ENCODE measurements at regions not wholly inside any gene's neighbourhood (a gene's known extent, or its start where the extent isn't known, plus 50 kb on each side); places are given as distances from the start of the nearest gene placed in this dataset.

DNA sequence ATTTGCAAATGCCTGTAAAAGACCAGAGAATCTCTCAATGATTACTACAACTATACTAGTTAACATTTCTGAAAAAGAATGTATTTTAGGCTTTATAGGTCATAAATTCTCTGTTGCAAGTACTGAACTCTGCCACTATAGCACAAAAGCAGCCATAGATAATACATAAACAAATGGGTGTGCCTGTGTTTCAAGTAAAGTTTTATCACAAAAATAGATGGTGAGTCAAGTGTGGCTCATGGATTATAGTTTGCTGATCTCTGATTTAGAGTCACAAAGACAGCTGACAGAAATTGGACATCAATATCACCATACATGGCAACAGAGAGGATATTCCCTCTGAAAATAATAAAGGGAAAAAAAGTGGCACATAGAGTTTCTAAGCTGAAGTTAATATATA, 68.1 kb downstream of the FSCB start:
- TF ChIP-seq, protein P1, sequence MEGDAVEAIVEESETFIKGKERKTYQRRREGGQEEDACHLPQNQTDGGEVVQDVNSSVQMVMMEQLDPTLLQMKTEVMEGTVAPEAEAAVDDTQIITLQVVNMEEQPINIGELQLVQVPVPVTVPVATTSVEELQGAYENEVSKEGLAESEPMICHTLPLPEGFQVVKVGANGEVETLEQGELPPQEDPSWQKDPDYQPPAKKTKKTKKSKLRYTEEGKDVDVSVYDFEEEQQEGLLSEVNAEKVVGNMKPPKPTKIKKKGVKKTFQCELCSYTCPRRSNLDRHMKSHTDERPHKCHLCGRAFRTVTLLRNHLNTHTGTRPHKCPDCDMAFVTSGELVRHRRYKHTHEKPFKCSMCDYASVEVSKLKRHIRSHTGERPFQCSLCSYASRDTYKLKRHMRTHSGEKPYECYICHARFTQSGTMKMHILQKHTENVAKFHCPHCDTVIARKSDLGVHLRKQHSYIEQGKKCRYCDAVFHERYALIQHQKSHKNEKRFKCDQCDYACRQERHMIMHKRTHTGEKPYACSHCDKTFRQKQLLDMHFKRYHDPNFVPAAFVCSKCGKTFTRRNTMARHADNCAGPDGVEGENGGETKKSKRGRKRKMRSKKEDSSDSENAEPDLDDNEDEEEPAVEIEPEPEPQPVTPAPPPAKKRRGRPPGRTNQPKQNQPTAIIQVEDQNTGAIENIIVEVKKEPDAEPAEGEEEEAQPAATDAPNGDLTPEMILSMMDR (IDR thresholded peaks at IDR 0.05): no peak
- no peak overlapping the region for H3K27ac ChIP-seq
- DNase-seq (ENCODE audit: low spot score) (no peak), ATAC-seq (ENCODE audit: insufficient number of reproducible peaks, low FRiP score, low read depth) (no peak)
- no peaks in the 10 kb centered on the region for H3K36me3 ChIP-seq
- no peaks in the 10 kb centered on the region for H3K9me3 ChIP-seq
- no peak overlapping the region for H3K4me3 ChIP-seq
- no peaks in the 10 kb centered on the region for H3K4me1 ChIP-seq (ENCODE audit: control insufficient read depth in 1 of 2, low read depth in 2 of 2)
- H3K27me3 ChIP-seq (replicated peaks; ENCODE audit: insufficient read depth): no peaks in the 10 kb centered on the region

DNA sequence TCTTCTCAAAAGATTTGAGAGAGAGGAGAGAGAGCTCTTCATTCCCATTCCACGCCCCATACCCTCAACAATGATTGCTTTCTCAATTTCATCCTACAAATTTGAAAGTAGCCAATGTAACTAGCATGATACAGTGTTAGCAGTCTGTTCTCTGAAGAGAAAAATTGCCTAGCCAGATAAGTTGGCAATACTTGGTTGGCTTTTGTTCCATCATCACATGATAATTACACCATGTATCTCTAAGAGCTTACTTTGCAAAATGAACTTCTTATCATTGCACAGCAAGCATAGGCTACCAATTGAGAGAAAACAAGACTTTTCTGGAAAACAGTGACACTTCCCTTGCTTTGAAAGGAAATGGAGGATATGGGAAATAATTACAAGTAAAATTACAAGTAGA, 68.9 kb downstream of the FSCB start:
- Histone ChIP-seq H3K27ac (no peak overlapping the region), H3K27me3 (replicated peaks; ENCODE audit: insufficient read depth) (no peaks in the 10 kb centered on the region), H3K4me1 (ENCODE audit: control insufficient read depth in 1 of 2, low read depth in 2 of 2) (no peaks in the 10 kb centered on the region), H3K4me3 (no peak overlapping the region), H3K9me3 (no peaks in the 10 kb centered on the region), H3K36me3 (no peaks in the 10 kb centered on the region)
- DNase-seq (ENCODE audit: low spot score) (no peak), ATAC-seq (ENCODE audit: insufficient number of reproducible peaks, low FRiP score, low read depth) (no peak)
- TF ChIP-seq, protein P1 (IDR thresholded peaks at IDR 0.05): no peak

DNA sequence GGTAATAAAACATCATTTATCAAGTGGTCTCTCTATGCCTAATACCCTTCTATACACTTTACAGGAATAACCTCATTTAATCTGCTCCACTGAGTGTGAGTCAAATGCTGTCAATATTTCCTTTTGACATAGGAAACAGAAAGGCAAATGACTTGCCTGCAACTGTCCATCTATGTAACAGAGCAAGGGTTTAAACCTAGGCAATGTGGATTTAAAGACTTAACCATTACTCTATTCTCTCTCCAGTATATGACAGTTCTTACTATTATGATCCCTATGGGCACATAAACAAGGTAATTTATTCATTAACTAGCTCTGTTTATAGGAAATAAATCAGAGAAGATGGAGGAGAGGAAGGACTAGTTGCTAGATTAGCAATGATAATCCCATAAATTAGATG, 70.6 kb downstream of the FSCB start:
- Histone ChIP-seq H3K9me3 (no peaks in the 10 kb centered on the region), H3K27me3 (replicated peaks; ENCODE audit: insufficient read depth) (no peaks in the 10 kb centered on the region), H3K36me3 (no peaks in the 10 kb centered on the region), H3K27ac (no peak overlapping the region), H3K4me1 (ENCODE audit: control insufficient read depth in 1 of 2, low read depth in 2 of 2) (no peaks in the 10 kb centered on the region), H3K4me3 (no peak overlapping the region)
- TF ChIP-seq, protein P1 (IDR thresholded peaks at IDR 0.05): no peak
- ATAC-seq (ENCODE audit: insufficient number of reproducible peaks, low FRiP score, low read depth) (no peak), DNase-seq (ENCODE audit: low spot score) (no peak)

DNA sequence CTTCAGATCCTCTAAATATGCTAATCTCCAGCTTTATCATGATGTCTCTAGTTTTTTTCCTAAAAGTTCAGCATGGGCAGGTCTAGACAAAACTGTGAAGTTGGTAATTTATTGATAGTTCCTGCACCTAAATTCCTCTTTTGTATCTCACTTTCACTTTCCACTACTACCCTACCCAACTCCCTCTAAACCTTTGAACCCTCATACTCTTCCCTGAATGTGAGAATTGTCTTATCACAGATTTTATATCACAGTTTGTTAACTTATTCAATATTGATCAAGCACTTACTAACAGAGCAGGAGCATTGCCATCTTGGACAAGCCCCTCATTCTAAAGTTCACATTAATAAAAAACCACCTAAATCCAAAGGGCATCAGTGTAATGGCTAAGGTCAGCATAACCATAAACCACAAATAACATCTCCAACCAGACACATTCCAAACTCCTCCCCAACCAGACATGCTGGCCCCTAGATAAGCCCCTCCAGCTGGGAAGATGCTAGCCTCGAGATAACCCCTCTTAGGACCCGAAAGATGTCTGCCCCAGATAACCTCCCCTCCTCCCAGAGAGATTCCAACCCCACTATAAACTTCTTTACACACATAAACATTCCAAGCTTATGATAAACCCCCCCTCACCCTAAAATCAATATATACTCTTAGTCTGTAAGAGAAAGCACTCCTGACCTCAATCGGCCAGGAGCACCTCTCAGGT, 78.7 kb downstream of the FSCB start:
- no peaks in the 10 kb centered on the region for H3K27me3 ChIP-seq (replicated peaks; ENCODE audit: insufficient read depth)
- H3K4me1 ChIP-seq (ENCODE audit: control insufficient read depth in 1 of 2, low read depth in 2 of 2): no peaks in the 10 kb centered on the region
- H3K9me3 ChIP-seq: no peaks in the 10 kb centered on the region
- TF ChIP-seq, protein P1 (IDR thresholded peaks at IDR 0.05): no peak
- H3K4me3 ChIP-seq: no peak overlapping the region
- ATAC-seq (ENCODE audit: insufficient number of reproducible peaks, low FRiP score, low read depth) (no peak), DNase-seq (ENCODE audit: low spot score) (no peak)
- no peaks in the 10 kb centered on the region for H3K36me3 ChIP-seq
- no peak overlapping the region for H3K27ac ChIP-seq

DNA sequence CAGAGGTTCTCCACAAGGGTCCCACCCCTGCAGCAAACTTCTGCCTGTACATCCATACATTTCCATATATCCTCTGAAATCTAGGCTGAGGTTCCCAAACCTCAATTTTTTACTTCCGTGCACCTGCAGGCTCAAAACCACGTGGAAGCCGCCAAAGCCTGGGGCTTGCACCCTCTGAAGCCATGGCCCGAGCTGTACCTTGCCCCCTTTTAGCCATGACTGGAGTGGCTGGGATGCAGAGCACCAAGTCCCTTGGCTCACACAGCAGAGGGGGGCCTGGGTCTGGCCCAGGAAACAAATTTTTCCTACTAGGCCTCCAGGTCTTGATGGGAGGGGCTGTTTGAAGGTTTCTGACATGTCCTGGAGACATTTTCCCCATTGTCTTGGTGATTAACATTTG, 84.4 kb downstream of the FSCB start:
- Histone ChIP-seq H3K36me3 (no peaks in the 10 kb centered on the region), H3K4me3 (no peak overlapping the region), H3K4me1 (ENCODE audit: control insufficient read depth in 1 of 2, low read depth in 2 of 2) (no peaks in the 10 kb centered on the region), H3K9me3 (no peaks in the 10 kb centered on the region), H3K27ac (no peak overlapping the region), H3K27me3 (replicated peaks; ENCODE audit: insufficient read depth) (no peaks in the 10 kb centered on the region)
- no peak for DNase-seq (ENCODE audit: low spot score)
- ATAC-seq (ENCODE audit: insufficient number of reproducible peaks, low FRiP score, low read depth): no peak
- TF ChIP-seq, protein P1 (IDR thresholded peaks at IDR 0.05): no peak

Data from thoracic aorta (tissue), 2 donors.